GM21786 (cell line): ENCODE measurements at regions not wholly inside any gene's neighbourhood (a gene's known extent, or its start where the extent isn't known, plus 50 kb on each side); places are given as distances from the start of the nearest gene placed in this dataset.
A peak's percentile ranks its signal among the peaks of the same experiment; 100 is the strongest.

ENCODE experiments used
- ATAC-seq: cut with Tn5 transposase; IDR thresholded peaks from one replicate; pipeline ENCODE4 v1.9.1; 2021; ENCODE audit not compliant: unreplicated experiment

DNA sequence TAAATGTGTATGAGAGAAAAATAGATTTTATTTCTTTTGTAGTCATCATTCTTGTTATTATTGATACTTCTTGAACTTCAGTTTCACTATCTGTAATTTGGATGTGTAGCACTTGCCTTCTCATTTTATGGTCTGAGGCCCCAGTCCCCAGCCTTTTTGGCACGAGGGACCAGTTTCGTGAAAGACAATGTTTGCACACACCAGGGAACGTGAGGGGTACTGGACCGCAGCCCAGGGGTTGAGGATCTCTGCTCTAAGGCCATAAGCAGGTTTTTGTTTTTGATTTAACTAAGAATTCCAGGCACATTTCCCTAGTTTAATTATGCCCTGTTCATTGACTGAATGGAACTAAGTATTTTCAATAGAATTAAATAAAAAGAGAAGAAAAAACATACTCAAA is 261.5 kb downstream of the BMP2 start:
- no peak for ATAC-seq

DNA sequence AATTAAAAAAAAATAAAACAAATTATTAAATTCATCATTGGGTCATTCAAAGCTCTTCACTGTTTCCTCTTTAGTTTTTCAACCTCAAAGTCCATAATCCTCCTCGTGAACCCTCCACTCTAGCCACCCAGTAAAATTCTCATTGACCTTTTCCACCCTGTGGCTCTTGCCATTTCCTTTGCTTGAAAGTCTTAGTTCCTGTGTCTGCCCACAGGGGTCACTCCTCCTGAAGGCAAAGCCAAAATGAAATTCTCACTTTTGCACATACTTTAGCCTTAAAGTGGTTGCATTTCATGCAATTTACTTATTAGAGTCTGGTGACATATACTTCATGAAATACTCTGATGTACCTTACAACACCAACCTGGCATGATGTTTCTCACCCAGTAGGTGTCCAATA is 263.7 kb downstream of the BMP2 start:
- no peak for ATAC-seq

DNA sequence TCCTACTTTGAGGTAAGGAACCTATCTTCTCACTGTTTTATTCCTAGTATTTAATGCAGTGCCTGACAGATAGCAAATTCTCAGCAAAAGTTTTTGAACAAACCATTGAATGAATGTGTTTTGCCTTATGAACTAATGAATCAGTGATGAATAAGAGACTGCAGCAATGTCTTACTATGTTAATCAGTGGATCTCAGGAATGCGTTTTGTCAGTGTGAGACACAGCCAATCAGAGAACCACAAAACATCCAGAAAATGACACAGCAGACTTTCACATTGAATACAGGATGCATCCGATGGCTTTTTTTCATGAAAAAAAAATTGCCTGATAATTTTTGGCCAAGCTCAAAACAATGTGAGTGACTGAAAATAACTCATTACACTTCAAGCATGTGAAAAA is 270.5 kb downstream of the BMP2 start:
- ATAC-seq = no peak

- ATAC-seq = no peak
These were observed 290.1 kb downstream of the BMP2 start for GRCh38 chr20:7057611-7058010.

DNA sequence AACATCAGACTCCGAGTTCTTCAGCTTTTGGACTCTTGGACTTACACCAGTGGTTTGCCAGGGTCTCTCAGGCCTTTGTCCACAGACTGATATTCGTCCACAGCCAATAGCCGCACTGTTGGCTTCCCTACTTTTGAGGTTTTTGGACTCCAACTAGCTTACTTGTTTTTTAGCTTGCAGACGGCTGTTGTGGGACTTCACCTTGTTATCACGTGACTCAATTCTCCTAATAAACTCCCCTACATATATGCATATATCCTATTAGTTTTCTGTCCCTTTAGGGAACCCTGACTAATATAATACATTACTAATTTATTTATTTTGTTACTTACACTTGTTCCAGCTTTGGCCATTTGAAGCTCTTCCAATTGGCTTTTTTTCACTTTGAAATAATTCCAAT is 311.3 kb downstream of the BMP2 start:
- no peak for ATAC-seq

DNA sequence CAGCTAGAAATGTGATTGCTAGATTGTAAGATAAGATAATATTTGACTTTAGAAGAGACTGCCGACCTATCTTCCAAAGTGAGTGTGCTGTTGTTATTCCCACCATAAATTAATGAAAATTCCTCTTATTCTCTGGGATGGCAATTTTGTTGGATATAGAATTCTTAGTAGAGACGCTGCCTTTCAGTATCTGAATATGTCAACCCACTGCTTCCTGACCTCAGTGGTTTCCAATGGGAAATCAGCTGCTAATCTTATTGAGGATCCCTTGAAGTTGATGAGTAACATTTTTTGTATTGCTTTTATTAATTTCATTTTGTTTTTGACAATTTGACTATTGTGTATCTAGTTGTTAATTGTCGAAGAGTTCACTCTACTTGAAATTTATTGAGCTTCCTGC is 313.0 kb downstream of the BMP2 start:
- no peak for ATAC-seq

GRCh38 chr20:7085467-7085866 is 318.0 kb downstream of the BMP2 start:
- ATAC-seq = no peak

GRCh38 chr20:7087803-7088202 is 320.3 kb downstream of the BMP2 start:
- no peak for ATAC-seq

GRCh38 chr20:7090001-7090400 is 322.5 kb downstream of the BMP2 start:
- no peak for ATAC-seq

DNA sequence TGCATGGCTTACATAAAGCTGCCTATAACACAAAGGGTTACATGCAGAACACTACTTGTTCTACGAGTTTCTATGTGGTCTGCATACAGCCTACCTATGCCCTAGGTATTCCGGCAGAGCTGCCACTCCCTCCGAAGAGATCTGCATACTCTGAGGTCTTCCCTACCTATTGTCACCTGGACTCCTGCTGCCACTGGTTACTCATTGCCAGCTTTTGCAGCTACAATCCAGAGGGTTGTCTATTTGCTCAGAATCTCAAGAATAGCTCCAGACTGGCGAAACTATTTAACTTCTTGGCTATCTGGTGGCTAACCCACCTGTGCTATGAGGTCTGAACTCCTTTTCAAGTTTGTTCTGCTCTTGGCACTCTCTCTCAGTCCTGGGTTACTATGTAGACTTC is 323.3 kb downstream of the BMP2 start:
- ATAC-seq = no peak

DNA sequence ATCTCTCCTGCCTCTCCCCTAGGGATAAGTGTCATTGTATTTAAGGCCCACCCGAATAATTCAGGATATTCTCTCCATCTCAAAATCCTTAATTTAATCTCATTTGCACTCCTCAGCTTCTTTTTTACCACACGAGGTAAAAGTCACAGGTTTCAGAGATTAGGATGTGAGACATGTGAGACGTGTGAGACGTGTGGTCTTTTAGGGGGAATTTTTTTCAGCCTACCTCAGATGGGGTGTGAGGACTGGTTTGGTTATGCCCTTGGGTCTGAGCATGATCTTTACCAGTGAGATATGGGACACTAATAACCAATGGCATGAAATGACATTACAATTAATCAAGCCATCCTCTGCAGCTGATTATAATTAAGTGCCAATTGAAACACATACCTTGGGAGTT is 324.2 kb downstream of the BMP2 start:
- no peak for ATAC-seq

GRCh38 chr20:7094438-7094997 is 327.0 kb downstream of the BMP2 start:
- peak; percentile 65 for ATAC-seq

DNA sequence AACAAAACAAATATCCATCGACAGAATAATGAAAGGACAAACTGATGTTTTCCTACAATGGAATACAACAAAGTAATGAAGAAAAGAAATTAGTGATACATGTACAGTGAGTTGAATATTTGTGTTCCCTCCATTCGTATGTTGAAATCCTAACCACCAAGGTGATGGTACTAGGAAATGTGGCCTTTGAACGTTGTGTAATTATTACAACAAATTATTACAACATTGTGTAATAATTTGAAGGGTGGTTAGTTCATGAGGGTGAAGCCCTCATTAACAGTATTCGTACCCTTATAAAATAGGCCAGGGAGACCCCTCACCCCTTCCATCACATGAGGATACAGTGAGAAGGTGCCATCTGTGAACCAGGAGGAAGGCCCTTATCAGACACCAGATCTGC is 339.4 kb downstream of the BMP2 start:
- no peak for ATAC-seq

- ATAC-seq = no peak
These were observed 341.4 kb downstream of the BMP2 start for GRCh38 chr20:7108929-7109328.

- ATAC-seq = no peak
These were observed 346.3 kb downstream of the BMP2 start for GRCh38 chr20:7113577-7114466.

GRCh38 chr20:7123457-7123856 is 356.0 kb downstream of the BMP2 start:
- no peak for ATAC-seq

DNA sequence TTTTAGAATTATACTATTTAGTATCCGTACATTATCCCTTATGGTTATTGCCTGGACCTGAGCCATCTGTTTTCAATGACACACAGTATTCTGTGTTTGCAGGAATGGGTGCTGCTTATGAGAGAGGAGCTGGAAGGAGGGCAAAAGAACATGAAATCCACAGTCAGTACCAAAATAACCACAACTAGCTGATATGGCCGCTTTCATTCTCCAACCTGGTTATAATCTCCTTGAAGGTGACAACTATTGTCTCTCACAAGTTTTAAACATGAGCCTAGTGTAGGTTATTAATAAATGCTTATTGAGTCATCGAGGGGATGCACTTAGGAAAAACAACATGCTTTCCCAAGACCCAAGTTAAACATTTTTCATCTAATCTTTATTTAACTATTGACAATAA is 356.6 kb downstream of the BMP2 start:
- ATAC-seq = no peak

GRCh38 chr20:7136886-7137285 is 369.4 kb downstream of the BMP2 start:
- no peak for ATAC-seq

GRCh38 chr20:7137395-7138151 is 370.1 kb downstream of the BMP2 start:
- peak; percentile 79 for ATAC-seq

- ATAC-seq = no peak
These were observed 377.0 kb downstream of the BMP2 start for GRCh38 chr20:7144464-7144863.

GRCh38 chr20:7146552-7147219 is 379.2 kb downstream of the BMP2 start:
- no peak for ATAC-seq
